ENCODE measurements at regions not wholly inside any gene's neighbourhood (a gene's known extent, or its start where the extent isn't known, plus 50 kb on each side); places are given as distances from the start of the nearest gene placed in this dataset.
"Not testable (repeated sequence)": the region's sequence is repeated elsewhere in the genome, so short reads cannot be mapped to it uniquely, and the experiment has no call there.

DNA sequence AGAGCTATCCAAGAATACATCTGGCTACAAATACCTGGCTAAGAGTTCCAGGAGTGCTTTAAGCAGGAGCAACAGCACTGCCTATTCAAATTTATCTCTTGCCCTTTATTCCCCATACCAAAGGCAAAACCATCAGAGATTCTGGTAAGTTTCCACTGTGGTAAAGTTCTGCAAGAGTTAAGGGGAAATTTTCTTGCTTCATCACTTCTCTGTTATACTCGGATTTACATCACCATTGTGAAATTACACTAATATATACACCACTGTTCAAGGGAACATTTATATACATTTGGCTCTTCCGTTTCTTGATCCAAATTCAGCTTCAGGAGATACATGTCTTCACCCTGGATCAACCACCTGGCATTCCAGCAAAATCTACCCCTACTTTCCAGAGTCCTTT lies 70.8 kb upstream of the PTPN13 start:
- no peak for DNase-seq (ENCODE audit: low read depth in 2 of 2)

DNA sequence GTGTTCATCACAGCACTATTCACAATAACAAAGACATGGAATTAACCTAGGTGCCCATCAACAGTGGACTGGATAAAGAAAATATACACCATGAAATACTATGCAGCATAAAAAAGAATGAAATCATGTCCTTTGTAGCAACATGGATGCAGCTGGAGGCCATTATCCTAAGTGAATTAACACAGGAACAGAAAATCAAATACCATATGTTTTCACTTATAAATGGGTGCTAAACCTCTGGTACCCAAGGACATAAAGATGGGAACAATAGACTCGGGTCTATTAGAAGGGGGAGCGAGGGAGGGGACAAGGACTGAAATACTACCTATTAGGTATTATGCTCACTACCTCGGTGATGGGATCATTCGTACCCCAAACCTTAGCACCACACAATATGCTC lies 66.4 kb upstream of the PTPN13 start:
- DNase-seq (ENCODE audit: low read depth in 2 of 2) = not testable (repeated sequence)

DNA sequence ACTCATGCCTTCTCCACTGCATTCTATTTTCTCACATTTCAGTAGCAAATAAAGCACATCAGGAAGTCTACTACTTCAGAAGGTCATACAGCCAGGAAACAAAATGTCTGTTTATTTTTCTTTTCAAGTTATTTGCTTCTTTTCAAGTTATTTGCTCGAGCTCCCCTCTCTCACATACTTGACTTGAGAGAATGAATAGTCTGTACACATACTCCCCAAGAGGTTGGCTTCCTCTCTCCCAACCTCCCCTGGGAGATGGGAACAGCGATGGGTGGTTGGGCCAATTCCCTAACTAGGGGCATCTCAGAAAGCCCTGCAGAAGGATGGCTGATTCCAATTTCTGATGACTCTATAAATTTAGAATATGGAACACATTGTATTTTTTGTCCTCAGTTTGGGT lies 64.7 kb upstream of the PTPN13 start:
- no peak for DNase-seq (ENCODE audit: low read depth in 2 of 2)

DNA sequence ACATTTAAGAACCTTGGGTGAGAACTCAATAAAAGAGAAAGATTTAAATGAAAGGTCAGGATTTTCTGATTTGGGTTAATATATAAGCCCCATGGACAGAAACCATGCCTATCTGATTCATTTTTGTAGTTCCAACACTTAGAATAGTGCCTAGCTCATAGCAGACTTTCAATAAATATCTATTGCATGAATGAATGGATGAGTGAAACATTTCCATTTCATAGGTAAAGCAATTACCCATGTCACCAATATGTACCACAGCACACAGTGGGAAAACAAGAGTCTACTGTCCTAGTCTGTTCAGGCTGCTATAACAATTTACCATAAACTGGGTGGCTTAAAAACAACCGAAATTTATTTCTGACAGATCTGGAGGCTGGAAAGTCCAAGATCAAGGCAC lies 63.9 kb upstream of the PTPN13 start:
- DNase-seq (ENCODE audit: low read depth in 2 of 2) = no peak

DNA sequence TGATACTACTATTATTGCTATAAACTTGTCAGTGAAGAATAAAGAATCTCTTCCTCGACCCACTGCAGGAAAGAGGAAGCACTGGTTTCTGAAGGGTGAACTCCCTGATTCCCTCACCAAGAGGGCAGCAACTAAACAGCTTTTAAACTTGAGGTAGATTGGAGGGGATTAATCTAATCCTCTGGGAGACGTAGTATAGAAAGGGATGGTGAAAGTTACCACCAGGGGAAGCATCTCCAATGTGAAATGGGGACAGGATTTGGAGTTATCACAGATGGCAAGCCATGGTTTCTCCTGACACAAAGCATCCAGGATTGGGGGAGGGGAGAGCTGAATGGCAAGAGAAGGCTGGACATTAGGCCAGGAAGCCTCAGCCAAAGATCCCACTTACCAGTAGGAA lies 62.7 kb upstream of the PTPN13 start:
- no peak for DNase-seq (ENCODE audit: low read depth in 2 of 2)

DNA sequence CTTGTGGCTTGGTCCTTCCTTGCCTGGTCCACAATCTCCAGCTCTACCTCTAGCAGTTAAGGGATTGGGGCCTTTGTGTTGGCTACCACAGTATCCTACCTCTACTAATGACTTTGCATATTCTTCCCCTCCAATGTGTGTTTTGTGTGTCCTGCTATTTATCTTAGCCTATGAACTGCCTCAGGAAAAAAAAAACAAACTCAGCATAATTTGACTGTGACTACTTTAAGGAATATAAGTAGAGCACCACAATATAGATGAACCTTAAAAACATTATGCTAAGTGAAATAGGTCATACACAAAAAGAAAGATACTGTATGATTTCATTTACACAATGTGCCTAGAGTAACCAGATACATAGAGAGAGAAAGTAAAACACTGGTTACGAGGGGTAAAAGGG lies 61.3 kb upstream of the PTPN13 start:
- DNase-seq (ENCODE audit: low read depth in 2 of 2) = no peak

DNA sequence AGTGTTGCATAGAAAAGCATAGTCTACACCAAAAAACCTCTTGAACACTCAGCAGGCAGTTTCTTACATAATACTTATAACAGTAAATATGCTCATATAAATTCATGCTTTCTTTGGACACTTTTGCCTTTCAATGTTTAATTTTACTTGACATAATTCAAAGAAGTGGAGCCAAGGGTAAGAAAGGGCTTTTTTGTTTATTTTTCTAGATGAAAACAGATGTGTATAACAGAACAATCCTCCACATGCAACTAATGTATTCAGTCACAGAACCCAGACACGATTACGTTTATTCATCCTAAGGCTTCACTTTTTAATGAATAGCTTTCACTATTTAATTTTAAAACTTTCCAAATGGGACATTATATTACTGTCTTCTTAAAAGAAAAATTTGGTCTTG lies 58.0 kb upstream of the PTPN13 start:
- no peak for DNase-seq (ENCODE audit: low read depth in 2 of 2)

DNA sequence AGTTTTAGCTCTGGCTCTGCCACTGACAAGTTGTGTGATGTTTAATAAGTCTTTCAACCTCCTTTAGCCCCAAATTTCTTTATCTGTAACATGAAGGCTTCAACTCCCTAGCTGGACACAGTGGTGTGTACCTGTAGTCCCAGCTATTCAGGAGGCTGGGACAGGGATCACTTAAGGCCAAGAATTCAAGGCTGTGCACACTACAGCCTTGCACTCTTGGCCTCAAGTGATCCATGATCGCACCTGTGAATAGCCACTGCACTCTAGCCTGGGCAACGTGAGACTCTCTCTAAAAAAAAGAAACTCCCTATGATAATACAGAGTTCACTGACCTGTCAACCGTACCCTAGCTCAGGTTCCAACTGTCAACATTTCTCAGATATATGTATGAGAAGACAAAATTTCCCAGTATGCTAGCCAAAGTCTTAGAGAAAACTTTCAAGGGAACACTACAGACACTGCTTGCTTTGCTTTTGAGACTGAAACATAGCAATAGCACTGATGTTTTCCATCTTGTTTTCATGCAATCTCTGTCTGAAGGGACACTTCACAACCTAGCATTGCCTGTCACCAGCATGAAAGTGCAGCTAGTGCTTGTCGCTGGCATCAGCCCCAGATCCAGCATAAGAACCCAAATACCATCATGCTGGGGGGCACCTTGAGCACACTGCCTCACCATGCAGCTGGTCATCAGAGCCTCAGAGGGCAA lies 51.6 kb upstream of the PTPN13 start:
- DNase-seq (ENCODE audit: low read depth in 2 of 2) = no peak

DNA sequence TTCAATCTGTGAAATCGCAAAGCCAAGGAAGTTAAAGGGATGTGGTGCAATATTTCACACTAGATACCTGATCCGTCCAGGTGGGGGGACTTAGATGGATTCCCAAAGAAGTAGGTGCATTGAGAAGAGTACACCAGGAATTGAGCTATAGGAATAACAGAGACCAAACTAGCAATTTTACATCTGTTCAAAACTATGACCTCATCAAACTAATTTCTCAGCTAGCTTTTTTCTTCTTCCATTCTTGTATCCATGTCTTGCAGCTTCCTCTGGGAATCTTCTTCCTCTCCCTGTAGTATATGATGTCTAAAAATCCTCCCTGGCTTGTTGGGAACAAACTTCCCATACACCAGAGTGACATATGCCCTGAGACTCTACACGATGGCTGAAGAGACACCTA lies 51.0 kb upstream of the PTPN13 start:
- DNase-seq (ENCODE audit: low read depth in 2 of 2) = no peak

DNA sequence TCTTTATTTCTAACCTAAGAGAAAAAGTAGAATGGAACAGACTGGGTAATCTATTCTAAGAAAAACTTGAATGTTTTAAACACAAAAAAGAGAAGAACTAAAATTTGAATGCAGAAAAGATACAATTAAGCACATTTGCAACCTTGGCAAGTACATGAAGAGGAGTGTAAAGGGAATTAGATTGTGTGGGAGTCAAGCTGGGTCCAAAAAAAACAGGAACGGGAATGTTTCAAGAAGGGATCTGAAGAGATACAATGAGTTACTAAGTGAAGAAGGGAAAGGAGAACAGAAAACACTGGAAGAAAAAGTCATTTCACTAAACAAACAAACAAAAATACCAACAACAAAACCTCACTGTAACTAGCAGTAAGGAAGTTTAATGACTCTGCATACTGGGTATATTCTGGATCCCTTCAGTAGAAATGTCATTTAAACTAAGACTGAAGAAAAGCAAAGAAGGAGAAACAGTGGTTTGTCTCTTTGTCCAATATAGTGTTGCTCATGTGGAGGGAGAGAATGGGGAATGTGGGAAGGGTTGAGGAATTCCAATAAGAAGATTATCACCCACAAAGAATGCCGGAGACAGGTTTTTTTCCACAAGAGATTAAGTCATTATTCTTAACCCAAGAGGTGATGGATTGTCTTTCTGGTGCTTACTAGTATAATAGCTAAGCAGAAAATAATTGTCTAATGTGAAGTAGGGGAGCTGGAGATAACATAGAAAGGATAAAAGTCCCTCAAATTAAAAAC lies 50.4 kb upstream of the PTPN13 start:
- no peak for DNase-seq (ENCODE audit: low read depth in 2 of 2)

DNA sequence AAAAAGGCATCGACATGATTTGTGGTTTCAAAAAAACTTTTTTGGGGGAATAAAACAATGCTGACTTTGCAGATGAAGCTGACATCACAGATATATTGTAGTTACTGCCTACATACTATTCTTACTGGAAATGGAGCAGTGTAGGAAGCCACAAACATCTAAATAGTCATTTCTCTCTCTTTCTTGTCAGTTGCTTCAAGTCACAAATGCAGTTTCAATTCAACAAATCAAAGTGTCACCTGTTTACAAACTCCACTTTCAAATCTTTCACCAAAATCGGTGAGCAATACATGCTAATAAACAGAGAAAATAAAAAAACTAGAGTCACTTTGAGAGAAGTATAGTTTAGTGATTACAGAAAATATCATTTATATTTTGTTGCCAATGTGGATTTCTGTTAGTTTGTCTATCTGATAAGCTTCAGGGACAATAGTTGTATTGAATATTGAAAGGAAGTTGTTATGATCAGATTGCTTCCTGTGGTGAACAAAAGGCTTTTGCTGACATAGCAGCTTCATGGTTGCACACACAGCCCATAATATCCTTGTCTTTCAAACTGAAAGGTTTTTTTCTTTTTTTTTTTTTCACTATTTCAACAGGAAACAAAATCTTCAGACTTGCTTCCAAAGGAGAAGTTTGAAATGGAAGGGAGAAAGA lies 49.7 kb upstream of the PTPN13 start:
- DNase-seq (ENCODE audit: low read depth in 2 of 2) = no peak
